ENCODE measurements at regions not wholly inside any gene's neighbourhood (a gene's known extent, or its start where the extent isn't known, plus 50 kb on each side); places are given as distances from the start of the nearest gene placed in this dataset.

DNA sequence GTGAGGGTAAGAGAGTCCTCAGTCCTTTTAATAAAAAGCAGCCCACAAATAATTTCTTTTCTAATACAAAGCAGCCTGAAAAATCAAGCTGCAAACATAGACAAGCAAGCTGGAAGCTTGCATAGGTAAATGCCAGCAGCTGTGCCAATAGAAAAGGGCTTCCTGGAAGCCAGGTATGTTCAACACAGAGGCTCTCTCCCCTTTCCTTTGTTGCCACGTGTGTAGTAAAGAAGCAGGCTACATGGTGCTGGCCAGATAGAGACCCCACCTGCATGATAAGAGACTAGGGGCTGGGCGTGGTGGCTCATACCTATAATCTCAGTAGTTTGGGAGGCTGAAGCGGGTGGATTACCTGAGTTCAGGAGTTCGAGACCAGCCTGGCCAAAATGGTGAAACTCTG is 50.1 kb upstream of the ERRFI1 start:
- H3K9me3 Mint-ChIP-seq = no peaks in the 10 kb centered on the region
- no peaks in the 10 kb centered on the region for H3K36me3 Mint-ChIP-seq (ENCODE audit: low read depth)
- peaks cover 9% of the 10 kb centered on the region for H3K27me3 Mint-ChIP-seq
- H3K4me1 Mint-ChIP-seq (ENCODE audit: low read depth) = peaks cover 6% of the 10 kb centered on the region
- no peak overlapping the region for H3K4me3 Mint-ChIP-seq
- no peak overlapping the region for H3K27ac Mint-ChIP-seq

Measured in stimulated activated naive CD8-positive, alpha-beta T cell treated with anti-CD3 and anti-CD28 coated beads, Interleukin-15, Interleukin-2, amounts not matched to agents 100 ng/mL and 50 ng/mL, for 24 hours (primary cell).